Thyroid gland (tissue), 4 donors: ENCODE measurements at regions not wholly inside any gene's neighbourhood (a gene's known extent, or its start where the extent isn't known, plus 50 kb on each side); places are given as distances from the start of the nearest gene placed in this dataset.

Source experiments
- POLR2A ChIP-seq, 2 donors: fragments of 450-650 bp; IDR thresholded peaks; one replicate each; pipeline ENCODE4 v1.6.1; 2017; ENCODE audit warnings: antibody characterized with exemption in 2 of 2, mild to moderate bottlenecking in 2 of 2, moderate library complexity in 1 of 2
- TF ChIP-seq, protein P1 (sequence below), 6 experiments: fragments of 200-600 bp in 3 of 6; fragments of 450-650 bp in 3 of 6; sonication (generic) in 3 of 6; IDR thresholded peaks; one replicate each; pipeline ENCODE4 v1.5.1; 2016 to 2019; ENCODE audit warnings: antibody characterized with exemption in 6 of 6, mild to moderate bottlenecking in 2 of 6, inconsistent platforms in 1 of 6, moderate library complexity in 1 of 6

DNA sequence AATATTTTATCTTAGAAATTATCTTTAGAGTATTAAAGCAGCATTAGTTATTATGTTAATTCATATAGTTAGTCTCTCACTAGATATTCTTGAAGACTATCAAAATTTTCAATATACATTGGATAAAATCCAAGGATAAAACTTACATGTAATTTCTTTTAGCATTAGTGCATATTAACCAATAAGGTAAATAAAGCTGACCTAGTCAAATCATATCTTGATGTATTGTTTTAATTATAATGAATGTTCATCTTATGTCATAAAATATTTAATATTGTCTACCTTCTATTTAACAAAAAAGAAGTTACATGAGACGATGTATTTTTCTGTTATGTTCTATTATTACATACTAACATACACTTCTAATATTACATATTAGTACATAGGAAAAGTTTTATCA, 301.7 kb upstream of the DAB2 start:
- TF ChIP-seq, protein P1, sequence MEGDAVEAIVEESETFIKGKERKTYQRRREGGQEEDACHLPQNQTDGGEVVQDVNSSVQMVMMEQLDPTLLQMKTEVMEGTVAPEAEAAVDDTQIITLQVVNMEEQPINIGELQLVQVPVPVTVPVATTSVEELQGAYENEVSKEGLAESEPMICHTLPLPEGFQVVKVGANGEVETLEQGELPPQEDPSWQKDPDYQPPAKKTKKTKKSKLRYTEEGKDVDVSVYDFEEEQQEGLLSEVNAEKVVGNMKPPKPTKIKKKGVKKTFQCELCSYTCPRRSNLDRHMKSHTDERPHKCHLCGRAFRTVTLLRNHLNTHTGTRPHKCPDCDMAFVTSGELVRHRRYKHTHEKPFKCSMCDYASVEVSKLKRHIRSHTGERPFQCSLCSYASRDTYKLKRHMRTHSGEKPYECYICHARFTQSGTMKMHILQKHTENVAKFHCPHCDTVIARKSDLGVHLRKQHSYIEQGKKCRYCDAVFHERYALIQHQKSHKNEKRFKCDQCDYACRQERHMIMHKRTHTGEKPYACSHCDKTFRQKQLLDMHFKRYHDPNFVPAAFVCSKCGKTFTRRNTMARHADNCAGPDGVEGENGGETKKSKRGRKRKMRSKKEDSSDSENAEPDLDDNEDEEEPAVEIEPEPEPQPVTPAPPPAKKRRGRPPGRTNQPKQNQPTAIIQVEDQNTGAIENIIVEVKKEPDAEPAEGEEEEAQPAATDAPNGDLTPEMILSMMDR (IDR thresholded peaks at IDR 0.05), result no peak
- no peak for TF ChIP-seq POLR2A (IDR thresholded peaks at IDR 0.05)
